IPS-18c (cell line): ENCODE measurements at regions not wholly inside any gene's neighbourhood (a gene's known extent, or its start where the extent isn't known, plus 50 kb on each side); places are given as distances from the start of the nearest gene placed in this dataset.
A peak's percentile ranks its signal among the peaks of the same experiment; 100 is the strongest.

Source experiments
- H3K4me3 ChIP-seq: 2 replicates; pipeline ENCODE4 v1.7.0; 2013; ENCODE audit warnings: low read depth, mild to moderate bottlenecking, low read length, moderate library complexity; ENCODE audit not compliant: insufficient read depth
- H3K9me3 ChIP-seq: one replicate; pipeline ENCODE4 v1.6.1; 2013; ENCODE audit warnings: mild to moderate bottlenecking, low read length, moderate library complexity; ENCODE audit not compliant: control insufficient read depth, insufficient read depth

DNA sequence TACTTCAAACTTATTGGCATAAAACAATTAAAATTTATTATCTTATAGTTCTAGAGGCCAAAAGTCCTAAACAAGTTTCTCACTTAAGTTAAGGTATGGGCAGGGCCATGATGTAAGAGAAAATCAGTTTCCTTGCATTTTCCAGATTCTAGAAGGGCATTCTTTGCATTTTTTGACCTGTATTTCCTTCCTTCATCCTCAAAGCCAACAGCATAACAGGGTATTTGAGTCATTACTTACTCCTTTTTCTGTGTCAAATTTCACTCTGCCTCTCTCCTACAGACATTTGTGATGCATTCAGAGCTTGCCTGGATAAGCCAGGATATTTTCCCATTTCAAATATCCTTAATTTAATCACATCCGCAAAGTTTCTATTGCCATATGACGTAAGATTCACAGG is 1499.0 kb downstream of the EFNA5 start:
- Histone ChIP-seq H3K4me3 (no peak overlapping the region), H3K9me3 (no peaks in the 10 kb centered on the region)

DNA sequence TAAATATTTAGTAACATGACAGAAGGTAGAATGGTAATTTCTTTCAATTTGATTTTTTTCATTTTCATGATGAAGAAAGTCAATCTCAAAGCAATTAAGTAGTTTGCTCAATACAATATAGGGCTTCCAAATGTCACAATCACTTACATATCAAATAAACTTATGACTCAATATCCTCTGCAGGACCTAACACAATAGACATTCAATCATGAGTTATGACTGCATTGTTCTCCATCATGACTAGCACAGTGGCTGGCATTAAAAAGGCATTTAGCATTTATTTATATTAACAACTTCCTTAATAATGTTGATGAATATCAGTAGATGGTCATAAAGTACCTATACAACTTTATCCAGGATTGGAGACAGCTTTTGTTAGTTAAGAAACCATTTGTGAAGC is 1499.6 kb downstream of the EFNA5 start:
- Histone ChIP-seq H3K9me3 (no peaks in the 10 kb centered on the region), H3K4me3 (no peak overlapping the region)

DNA sequence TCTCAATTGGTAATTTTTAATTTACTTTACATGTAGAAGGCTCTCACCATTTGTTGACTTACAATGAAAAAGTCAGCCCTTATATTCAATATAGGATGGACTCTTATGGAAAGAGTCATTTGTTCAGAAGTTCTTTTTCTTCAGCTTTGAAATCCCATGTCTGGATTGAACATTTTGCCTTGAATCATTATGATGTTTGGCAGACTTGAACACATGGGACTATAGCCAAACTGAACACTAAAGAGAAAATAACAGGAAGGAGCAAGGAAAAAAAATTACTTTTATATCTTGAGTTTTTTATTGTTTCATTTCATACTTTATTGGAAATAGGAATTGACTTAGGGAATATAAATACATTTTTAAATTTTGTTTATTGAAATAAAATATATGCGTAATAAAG is 1503.0 kb downstream of the EFNA5 start:
- H3K4me3 ChIP-seq: no peak overlapping the region
- no peaks in the 10 kb centered on the region for H3K9me3 ChIP-seq

DNA sequence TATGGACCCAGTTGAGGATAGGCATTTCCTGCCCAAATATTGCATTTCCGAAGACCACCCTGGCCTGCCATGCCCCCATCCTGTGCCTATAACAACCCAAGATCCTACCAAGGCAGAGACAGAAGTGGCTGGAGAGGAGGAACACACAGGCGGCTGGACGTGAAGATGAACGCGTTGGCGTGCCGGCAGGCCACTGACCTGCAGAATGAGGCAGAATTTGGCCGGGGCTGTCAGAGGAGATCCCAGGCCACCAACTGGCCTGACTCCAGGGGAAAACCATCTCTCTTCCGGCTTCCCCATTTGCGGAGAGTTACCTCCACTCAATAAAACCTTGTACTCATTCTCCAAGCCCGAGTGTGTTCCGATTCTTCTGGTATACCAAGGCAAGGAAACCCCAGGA is 1507.5 kb downstream of the EFNA5 start:
- Histone ChIP-seq H3K4me3 (no peak overlapping the region), H3K9me3 (no peaks in the 10 kb centered on the region)

DNA sequence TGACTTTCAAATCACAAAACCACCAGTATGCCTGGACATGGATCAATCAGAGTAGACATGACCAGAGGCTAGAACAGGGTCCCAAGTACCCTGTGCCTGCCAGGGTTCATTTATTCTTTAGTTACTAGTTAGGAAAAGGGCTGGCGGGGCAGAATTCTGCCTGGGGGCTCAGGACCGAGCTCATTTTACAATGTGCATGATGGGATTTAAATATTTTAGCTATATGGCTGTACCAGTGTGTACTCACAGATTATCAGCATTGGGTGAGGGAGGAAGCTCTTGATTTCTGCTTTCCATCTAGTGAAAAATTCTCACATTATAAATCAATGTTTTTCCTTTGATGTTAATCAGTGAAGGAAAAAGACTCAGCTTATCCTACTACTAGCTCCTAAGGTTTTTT is 1511.1 kb downstream of the EFNA5 start:
- Histone ChIP-seq H3K4me3 (no peak overlapping the region), H3K9me3 (no peaks in the 10 kb centered on the region)

DNA sequence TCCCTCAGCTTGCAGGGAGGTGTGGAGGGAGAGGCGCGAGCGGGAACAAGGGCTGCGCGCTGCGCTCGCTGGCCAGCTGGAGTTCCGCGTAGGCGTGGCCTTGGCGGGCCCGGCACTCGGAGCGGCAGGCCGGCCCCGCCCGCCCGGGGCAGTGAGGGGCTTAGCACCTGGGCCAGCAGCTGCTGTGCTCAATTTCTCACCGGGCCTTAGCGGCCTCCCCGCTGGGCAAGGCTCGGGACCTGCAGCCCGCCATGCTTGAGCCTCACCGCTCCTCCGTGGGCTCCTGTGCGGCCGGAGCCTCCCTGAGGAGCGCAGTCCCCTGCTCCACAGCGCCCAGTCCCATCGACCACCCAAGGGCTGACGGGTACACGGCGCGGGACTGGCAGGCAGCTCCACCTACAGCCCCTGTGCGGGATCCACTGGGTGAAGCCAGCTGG is 1516.4 kb downstream of the EFNA5 start:
- H3K9me3 ChIP-seq: no peaks in the 10 kb centered on the region
- peak overlapping the region; percentile 34; the same call in 1 of the 2 replicates for H3K4me3 ChIP-seq

DNA sequence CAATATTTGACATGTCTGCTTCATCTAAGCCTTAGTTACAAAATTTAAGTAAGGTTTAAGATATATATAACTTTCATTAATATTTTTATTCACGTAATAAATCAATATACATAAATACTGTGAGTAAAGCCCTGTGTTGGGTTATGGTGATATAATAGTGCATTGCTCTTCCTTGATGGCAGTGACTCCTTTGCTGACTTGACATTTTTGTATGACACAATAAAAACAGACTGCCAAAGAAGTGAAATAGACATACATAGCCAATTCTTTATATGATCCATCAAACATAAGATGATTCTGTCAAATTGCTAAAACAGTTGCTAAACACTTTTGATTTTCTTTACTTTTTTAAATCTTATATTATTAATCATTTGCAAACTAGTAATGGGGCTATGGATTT is 1518.2 kb downstream of the EFNA5 start:
- Histone ChIP-seq H3K4me3 (no peak overlapping the region), H3K9me3 (no peaks in the 10 kb centered on the region)

DNA sequence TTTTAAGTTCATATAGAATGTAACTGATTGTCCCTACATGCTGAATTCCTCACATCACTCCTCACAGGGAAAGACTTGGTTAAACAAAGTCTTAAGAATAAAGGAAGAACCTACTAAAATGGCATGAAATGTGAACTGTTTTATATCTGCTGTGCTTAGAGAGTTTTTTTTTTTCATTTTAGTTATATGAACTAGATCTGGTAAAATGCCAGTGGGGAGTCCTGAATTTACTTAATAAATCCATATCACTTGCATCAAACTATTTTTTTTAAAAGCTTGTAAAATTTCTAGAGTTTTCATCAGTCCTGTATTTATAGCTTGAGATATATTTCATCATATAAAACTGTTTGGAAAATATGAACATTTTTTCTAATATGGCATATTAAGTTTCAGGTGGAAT is 1528.6 kb downstream of the EFNA5 start:
- Histone ChIP-seq H3K9me3 (no peaks in the 10 kb centered on the region), H3K4me3 (no peak overlapping the region)

DNA sequence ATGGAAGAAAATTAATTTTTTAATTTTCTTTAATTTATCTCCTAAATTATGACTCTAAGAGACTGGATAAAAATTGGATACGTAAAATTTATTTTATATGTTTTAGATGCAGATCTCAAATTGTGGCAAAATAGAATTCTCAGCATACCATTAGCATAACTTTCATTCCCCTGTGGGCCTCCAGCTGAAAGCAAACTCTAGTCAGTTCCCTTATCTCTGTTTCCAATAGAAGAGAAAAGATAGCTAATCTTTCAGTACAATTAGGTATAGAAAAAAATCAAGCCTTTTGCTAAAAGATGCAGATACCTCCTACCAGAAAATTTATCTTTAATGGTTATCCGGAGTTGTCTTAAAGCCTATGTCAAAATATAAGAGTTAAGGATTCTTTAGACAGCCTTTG is 1530.6 kb downstream of the EFNA5 start:
- Histone ChIP-seq H3K9me3 (no peaks in the 10 kb centered on the region), H3K4me3 (no peak overlapping the region)

DNA sequence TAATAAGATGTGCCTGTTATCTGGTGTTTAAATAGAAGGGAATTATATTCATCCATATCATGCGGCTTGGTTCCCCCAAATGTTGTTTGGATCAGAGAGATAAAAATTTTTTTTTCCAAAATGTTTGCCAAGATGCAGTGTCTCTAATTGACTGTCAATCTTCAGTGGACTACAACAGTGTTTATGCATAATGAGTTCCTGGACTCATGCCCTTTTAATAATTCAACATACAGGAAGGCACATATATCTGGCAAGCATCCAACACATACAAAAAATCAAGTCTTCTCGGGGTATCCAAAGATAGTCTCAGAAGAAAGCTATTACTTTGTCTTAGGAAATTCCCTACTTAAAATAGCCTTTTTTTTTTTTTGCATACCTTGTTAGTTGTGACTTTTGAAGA is 1534.7 kb downstream of the EFNA5 start:
- Histone ChIP-seq H3K9me3 (no peaks in the 10 kb centered on the region), H3K4me3 (no peak overlapping the region)

DNA sequence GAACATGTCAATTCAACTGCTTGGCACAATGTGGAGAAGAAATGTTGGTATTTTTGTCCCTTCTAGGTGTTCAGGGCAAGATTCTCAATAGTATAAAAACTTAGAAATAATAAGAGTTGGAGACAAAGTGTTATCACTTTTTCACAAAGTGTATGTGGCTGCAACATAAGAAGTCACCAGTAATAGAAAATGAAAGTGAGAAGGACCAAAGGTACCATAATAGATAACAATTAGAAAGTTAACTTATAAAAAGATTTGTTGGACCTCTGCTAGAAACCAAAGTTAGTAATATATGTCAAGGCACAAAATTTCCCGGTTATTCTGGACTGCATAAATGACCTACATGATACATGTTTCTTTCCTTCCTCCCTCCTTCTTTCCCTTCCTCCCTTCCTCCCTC is 1535.3 kb downstream of the EFNA5 start:
- H3K9me3 ChIP-seq: no peaks in the 10 kb centered on the region
- H3K4me3 ChIP-seq: no peak overlapping the region

DNA sequence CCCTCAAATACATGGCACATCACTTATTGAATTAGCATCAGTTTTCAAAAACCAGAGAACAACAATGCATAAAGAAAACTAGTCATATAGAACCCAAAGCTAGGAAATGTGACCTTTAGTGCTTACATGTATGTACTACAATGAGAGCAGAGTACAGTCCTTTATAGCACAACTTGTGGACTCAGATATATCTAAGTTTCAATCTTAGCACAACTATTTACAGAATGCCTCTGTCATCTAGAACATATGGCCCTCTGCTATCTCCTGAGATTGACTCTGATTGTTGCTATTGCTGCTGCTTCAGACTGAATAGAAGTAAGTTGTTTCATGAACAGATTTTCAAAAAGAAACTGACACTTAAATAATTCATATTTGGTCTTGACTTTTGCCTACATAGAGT is 1536.2 kb downstream of the EFNA5 start:
- H3K9me3 ChIP-seq: no peaks in the 10 kb centered on the region
- H3K4me3 ChIP-seq: no peak overlapping the region

DNA sequence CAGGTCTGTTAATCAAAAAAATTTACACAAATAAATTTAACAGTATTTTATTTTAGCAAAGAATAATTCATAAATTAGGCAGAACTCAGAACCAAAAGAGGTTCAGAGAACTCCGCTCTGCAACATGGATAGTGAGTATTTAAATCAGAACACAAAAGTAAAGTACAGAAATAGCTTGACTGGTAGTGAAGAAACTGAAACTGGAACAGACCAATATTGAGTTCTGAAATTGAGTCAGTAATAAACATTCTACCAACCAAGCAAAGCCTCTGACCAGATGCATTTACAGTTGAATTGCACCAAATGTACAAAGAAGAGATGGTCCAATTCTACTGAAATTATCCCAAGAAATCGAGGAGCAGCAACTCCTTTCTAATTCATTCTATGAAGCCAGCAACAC is 1542.8 kb downstream of the EFNA5 start:
- Histone ChIP-seq H3K9me3 (no peaks in the 10 kb centered on the region), H3K4me3 (no peak overlapping the region)

DNA sequence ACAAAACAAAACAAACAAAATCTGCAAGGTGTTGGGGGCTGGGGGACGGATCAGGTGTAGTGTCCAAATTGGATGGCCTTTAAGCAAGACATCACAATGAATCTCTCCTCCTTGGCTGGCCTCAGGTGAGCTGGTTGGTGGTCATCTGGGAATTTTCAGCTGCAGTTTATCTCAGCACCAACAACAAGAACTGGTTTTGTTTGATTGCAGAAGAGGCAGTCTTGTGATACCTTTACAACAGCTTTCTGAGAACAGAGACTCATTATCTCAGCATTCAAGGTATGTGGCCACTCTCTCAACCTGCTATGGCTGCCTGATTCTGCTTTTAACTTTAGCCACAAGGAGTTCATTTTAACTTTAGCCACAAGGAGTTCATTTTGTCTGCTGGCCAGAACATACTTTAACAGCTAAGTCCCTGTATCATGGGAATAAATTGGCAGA is 1543.4 kb downstream of the EFNA5 start:
- Histone ChIP-seq H3K9me3 (no peaks in the 10 kb centered on the region), H3K4me3 (no peak overlapping the region)

DNA sequence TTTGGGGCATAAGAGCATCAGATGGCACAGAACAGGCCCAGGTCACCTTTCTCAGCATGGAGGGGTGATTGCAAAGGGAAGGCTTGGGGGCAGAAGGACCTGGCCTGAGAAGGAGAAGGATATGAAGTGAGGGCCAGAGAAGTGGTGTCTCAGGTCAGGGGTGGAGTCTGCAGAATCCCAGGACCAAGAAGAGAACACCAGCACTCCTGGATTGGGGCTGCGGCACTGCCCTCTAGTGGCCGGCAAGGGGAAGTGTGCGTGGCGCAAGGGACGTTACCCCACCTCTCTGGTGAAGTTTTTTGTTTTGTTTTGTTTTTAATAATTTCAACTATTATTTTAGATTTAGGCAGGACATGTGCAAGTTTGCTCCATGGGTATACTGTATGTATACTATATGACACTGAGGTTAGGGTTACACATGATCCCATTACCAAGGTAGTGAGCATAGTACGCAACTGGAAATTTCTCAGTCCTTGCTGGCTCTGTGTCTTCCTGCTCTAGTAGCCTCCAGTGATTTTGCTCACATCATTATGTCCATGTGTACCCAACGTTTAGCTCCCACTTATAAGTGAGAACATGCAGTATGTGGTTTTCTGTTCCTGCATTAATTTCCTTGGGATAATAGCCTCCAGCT is 1548.6 kb downstream of the EFNA5 start:
- H3K4me3 ChIP-seq: no peak overlapping the region
- no peaks in the 10 kb centered on the region for H3K9me3 ChIP-seq

DNA sequence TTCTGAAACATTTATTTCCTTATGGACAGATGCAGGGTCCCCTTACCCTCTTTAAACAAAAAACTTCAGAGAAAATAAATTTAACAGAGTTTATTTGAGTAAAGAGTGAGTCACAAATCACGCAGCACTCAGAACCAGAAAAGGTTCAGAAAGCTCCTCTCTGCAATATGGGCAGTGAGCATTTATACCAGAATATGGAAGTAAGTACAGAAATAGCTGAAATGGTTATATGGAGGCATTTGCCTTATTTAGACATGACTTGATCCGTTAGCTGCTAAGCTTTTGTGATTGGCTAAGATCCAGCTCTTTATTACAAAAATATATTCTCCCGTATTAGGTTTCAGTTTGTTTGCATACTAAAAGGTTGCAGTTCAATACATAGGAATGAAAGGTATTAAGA is 1554.1 kb downstream of the EFNA5 start:
- Histone ChIP-seq H3K9me3 (no peaks in the 10 kb centered on the region), H3K4me3 (no peak overlapping the region)

DNA sequence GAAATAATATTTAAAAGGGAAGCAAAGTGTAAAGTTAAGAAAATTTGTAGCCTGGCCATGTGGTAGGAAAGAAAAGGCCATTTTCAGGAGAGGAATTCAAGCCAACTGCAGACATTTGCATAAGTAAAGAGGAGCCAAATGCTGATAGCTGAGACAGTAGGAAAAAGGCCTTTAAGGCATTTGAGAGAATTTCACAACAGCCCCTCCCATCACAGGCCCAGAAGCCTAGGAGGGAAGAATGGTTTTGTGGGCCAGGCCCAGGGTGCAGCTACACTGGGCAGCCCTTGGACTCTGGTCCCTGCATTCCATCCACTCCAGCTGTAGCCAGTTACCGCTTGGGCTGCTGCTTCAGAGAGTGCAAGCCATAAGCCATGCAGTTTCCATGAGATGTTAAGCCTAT is 1556.8 kb downstream of the EFNA5 start:
- no peak overlapping the region for H3K4me3 ChIP-seq
- H3K9me3 ChIP-seq: no peaks in the 10 kb centered on the region

DNA sequence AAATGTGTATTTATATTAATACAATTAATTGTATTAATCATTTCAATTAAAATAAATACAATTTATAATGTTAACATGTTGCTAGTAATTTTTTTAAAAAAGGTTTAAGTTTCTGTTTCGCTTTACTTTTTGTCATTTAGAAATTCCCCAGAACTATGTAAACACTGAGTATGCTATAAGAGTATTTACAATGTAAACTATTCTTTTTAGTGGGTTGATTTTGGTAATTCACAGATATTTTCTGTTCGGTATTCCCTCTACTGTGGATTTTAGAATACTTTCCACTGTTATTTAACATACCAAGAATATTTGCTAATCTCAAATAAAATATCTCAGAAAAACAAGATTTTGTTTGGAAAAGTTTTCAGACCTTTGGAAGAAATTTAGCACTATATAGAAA is 1564.4 kb downstream of the EFNA5 start:
- Histone ChIP-seq H3K9me3 (no peaks in the 10 kb centered on the region), H3K4me3 (no peak overlapping the region)

DNA sequence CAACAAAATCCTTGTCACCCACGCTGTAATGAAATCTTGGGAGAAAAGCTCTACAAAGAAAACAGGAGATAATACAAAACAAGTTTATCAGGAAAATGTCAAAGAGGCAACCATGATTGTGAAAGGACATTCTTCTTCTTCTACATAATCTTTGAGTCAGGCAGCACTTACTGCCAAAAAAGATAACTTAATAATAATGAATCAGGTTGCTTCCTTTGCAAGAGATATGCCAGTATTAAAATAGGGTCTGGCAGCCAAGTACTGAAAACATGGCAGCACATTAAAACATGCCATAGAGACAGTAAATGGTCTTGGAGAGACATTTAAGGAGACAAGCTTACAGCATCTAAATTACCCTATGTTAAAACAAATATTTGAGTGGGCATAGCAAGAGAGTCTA is 1573.4 kb downstream of the EFNA5 start:
- Histone ChIP-seq H3K4me3 (no peak overlapping the region), H3K9me3 (no peaks in the 10 kb centered on the region)
